Neural progenitor cell (in vitro differentiated cells): ENCODE measurements at regions not wholly inside any gene's neighbourhood (a gene's known extent, or its start where the extent isn't known, plus 50 kb on each side); places are given as distances from the start of the nearest gene placed in this dataset.

Experiments used
- CTCF ChIP-seq: fragments of 200-600 bp; sonication (generic); IDR thresholded peaks from 2 replicates; pipeline ENCODE4 v1.5.1; 2017; ENCODE audit warnings: antibody characterized with exemption, mild to moderate bottlenecking
- EZH2 ChIP-seq: fragments of 200-600 bp; sonication (generic); IDR thresholded peaks from 2 replicates; pipeline ENCODE4 v1.6.1; 2017; ENCODE audit warnings: antibody characterized with exemption, mild to moderate bottlenecking, moderate library complexity

- TF ChIP-seq CTCF, result no peak
- TF ChIP-seq EZH2, result no peak
Measured at GRCh38 chr3:34408088-34408487, 609.7 kb downstream of the PDCD6IP start.
